Osteoblast (primary cell): ENCODE measurements at regions not wholly inside any gene's neighbourhood (a gene's known extent, or its start where the extent isn't known, plus 50 kb on each side); places are given as distances from the start of the nearest gene placed in this dataset.
"Not testable (repeated sequence)": the region's sequence is repeated elsewhere in the genome, so short reads cannot be mapped to it uniquely, and the experiment has no call there.

Experiments used
- DNase-seq: peaks from one replicate; pipeline ENCODE4 v3.0.0; 2011; ENCODE audit warnings: low spot score, mixed read lengths; ENCODE audit not compliant: insufficient read length; ENCODE audit errors: missing footprints
- H2AFZ ChIP-seq: 2 replicates; pipeline ENCODE4 v1.6.0; 2011; ENCODE audit warnings: mild to moderate bottlenecking, low read length
- H3K27ac ChIP-seq: 2 replicates; pipeline ENCODE4 v1.5.1; 2011; ENCODE audit warnings: mild to moderate bottlenecking, low read depth, low read length, moderate library complexity
- H3K27me3 ChIP-seq: 2 replicates; pipeline ENCODE4 v1.6.0; 2012; ENCODE audit warnings: mild to moderate bottlenecking, control low read depth, inconsistent platforms, low read length, moderate library complexity; ENCODE audit not compliant: insufficient read depth
- H3K36me3 ChIP-seq: 2 replicates; pipeline ENCODE4 v1.5.1; 2011; ENCODE audit warnings: mild to moderate bottlenecking, low read length, control low read depth, moderate library complexity; ENCODE audit not compliant: insufficient read depth
- H3K4me1 ChIP-seq: 2 replicates; pipeline ENCODE4 v1.5.1; 2011; ENCODE audit warnings: mild to moderate bottlenecking, low read length, control low read depth, moderate library complexity; ENCODE audit not compliant: insufficient read depth
- H3K4me2 ChIP-seq: 2 replicates; pipeline ENCODE4 v1.6.0; 2011; ENCODE audit warnings: mild to moderate bottlenecking, low read length; ENCODE audit not compliant: insufficient read depth
- H3K4me3 ChIP-seq: fragments of 200-600 bp; sonication (generic); 3 replicates; pipeline ENCODE4 v1.5.1; 2012; ENCODE audit warnings: mild to moderate bottlenecking, low read length, inconsistent platforms; ENCODE audit not compliant: insufficient read depth
- H3K79me2 ChIP-seq: 2 replicates; pipeline ENCODE4 v1.6.0; 2012; ENCODE audit warnings: mild to moderate bottlenecking, low read length, control low read depth, inconsistent platforms; ENCODE audit not compliant: insufficient read depth
- H3K9me3 ChIP-seq: 2 replicates; pipeline ENCODE4 v1.5.1; 2011; ENCODE audit warnings: low read depth, low read length, control low read depth
- H4K20me1 ChIP-seq: 2 replicates; pipeline ENCODE4 v1.6.0; 2012; ENCODE audit warnings: mild to moderate bottlenecking, low read length, control low read depth; ENCODE audit not compliant: insufficient read depth
- CTCF ChIP-seq: IDR thresholded peaks from 2 replicates; pipeline ENCODE4 v1.5.1; 2011; ENCODE audit warnings: mild to moderate bottlenecking, low read depth, low read length, moderate library complexity; ENCODE audit errors: extremely low read depth

GRCh38 chr14:43406931-43407330, 1100.2 kb downstream of the FSCB start:
- no peaks in the 10 kb centered on the region for H3K9me3 ChIP-seq
- no peaks in the 10 kb centered on the region for H3K27me3 ChIP-seq
- TF ChIP-seq CTCF, result no peak
- no peaks in the 10 kb centered on the region for H4K20me1 ChIP-seq
- H3K4me3 ChIP-seq, result no peak overlapping the region
- no peak overlapping the region for H3K27ac ChIP-seq
- H2AFZ ChIP-seq, result no peak overlapping the region
- H3K4me2 ChIP-seq, result no peak overlapping the region
- no peaks in the 10 kb centered on the region for H3K4me1 ChIP-seq
- H3K36me3 ChIP-seq, result no peaks in the 10 kb centered on the region
- no peaks in the 10 kb centered on the region for H3K79me2 ChIP-seq
- DNase-seq, result no peak

- no peak for DNase-seq
- H3K9me3 ChIP-seq, result no peaks in the 10 kb centered on the region
- no peak overlapping the region for H3K27ac ChIP-seq
- H3K27me3 ChIP-seq, result no peaks in the 10 kb centered on the region
- no peak for TF ChIP-seq CTCF
- no peak overlapping the region for H3K4me3 ChIP-seq
- H3K4me2 ChIP-seq, result no peak overlapping the region
- no peaks in the 10 kb centered on the region for H3K79me2 ChIP-seq
- no peak overlapping the region for H2AFZ ChIP-seq
- no peaks in the 10 kb centered on the region for H3K4me1 ChIP-seq
- no peaks in the 10 kb centered on the region for H3K36me3 ChIP-seq
- no peaks in the 10 kb centered on the region for H4K20me1 ChIP-seq
Measured at GRCh38 chr14:43399289-43399688, 1107.8 kb downstream of the FSCB start.

- H3K27me3 ChIP-seq, H2AFZ ChIP-seq, H4K20me1 ChIP-seq, H3K4me3 ChIP-seq, H3K4me2 ChIP-seq, H3K4me1 ChIP-seq, H3K36me3 ChIP-seq, H3K9me3 ChIP-seq, H3K27ac ChIP-seq, DNase-seq, H3K79me2 ChIP-seq: not testable (repeated sequence)
Measured at GRCh38 chr14:43370565-43370896, 1136.6 kb downstream of the FSCB start.

GRCh38 chr14:43369710-43370564, 1137.1 kb downstream of the FSCB start:
- Histone ChIP-seq H4K20me1 (no peaks in the 10 kb centered on the region), H3K4me3 (no peak overlapping the region), H3K4me1 (no peaks in the 10 kb centered on the region), H3K27ac (no peak overlapping the region), H3K27me3 (no peaks in the 10 kb centered on the region), H2AFZ (no peak overlapping the region), H3K4me2 (no peak overlapping the region), H3K79me2 (no peaks in the 10 kb centered on the region), H3K36me3 (no peaks in the 10 kb centered on the region), H3K9me3 (no peaks in the 10 kb centered on the region)
- TF ChIP-seq CTCF, result no peak
- DNase-seq, result no peak
